ENCODE measurements at regions not wholly inside any gene's neighbourhood (a gene's known extent, or its start where the extent isn't known, plus 50 kb on each side); places are given as distances from the start of the nearest gene placed in this dataset.
A peak's percentile ranks its signal among the peaks of the same experiment; 100 is the strongest.
"Not testable (repeated sequence)": the region's sequence is repeated elsewhere in the genome, so short reads cannot be mapped to it uniquely, and the experiment has no call there.

DNA sequence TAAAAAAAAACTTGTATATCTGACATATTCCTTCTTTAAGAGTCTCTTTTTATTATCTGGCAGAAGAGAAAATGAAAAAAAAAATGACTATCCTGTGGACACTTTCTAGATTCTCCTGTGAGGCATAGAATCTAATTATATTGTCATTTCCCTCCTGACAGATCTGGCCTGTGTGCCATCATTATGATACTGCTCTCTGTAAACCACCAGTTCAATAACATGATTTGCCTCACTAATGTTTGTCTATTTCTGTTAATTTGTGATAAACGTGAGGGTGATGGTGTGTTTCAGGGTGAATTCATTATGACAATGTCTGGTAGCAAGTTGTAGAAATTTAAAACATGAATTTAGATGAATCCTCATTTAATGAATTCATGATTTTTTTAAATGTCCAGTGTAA is 844.5 kb upstream of the ADGRB3 start:
- no peak for DNase-seq (ENCODE audit: low spot score)
- no peak for FAIRE-seq

DNA sequence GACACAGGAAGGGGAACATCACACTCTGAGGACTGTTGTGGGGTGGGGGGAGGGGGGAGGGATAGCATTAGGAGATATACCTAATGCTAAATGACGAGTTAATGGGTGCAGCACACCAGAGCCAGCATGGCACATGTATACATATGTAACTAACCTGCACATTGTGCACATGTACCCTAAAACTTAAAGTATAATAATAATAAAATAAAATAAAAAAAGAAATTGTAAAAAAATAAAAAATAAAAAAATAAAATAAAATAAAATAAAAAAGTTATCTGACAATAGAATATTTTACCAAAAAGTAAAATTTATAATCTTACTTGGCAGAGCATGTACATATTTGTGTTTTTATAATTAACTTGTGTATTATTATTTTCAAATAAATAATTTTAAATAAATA is 848.0 kb upstream of the ADGRB3 start:
- peak; percentile 64 for FAIRE-seq
- DNase-seq (ENCODE audit: low spot score) = not testable (repeated sequence)

- FAIRE-seq (no peak), DNase-seq (ENCODE audit: low spot score) (no peak)
Measured at GRCh38 chr6:67779876-67780275, 855.2 kb upstream of the ADGRB3 start.

DNA sequence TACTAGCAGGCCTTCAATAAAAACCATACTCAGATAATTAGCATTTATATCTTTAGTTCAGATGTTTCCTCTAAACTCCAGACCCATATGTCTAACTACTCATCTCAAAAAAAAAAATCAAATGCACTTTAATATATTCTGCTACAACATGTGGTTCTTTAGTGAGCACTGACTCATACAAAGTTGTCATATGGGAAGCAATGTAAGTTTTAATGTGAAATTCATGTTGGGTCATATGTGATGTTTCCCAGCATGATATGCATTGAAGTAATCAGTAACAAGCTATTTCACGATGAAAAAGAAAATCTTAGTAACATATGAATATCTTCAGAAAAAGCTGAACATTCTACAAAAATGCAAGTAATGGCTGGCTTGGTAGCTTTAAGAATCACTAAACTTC is 859.7 kb upstream of the ADGRB3 start:
- no peak for DNase-seq (ENCODE audit: low spot score)
- no peak for FAIRE-seq

DNA sequence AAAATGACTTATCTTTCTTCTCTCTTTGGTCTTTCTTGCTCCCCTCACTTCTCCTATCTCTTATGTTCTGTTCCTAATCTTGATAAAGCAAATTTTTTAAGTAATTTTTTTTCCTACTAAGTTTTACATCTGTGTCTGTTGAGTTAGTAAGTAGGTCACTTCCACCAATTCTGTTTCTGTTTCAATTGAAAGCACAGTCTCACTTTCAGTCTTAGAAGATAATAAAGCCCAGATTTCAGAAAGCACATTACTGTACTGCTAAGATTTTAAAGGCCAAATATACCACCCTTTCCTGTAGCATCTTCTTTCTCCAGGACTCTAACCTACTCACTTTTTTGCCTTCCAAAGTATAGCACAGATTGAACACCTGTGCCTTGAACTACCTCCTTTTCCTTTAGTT is 866.1 kb upstream of the ADGRB3 start:
- DNase-seq (ENCODE audit: low spot score) = no peak
- no peak for FAIRE-seq

GRCh38 chr6:67767046-67767822 is 867.8 kb upstream of the ADGRB3 start:
- not testable (repeated sequence) for DNase-seq (ENCODE audit: low spot score); FAIRE-seq

DNA sequence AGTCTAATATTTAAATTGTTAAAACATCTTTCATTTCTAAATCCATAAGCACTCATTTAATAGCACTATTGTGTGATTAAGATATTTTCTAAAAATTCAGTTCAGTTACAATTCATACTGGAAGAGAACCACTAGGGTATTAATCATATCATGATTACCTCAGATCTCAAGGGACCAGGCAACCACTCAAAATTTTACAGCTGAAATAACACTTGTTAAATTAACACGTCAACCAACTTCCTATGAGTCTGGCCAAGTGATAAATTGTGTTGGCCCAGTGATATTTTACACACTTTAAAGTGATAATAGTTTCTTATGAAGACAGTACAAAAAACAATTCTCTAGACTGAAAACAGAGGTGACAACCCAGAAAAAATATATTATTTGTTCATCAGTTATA is 869.0 kb upstream of the ADGRB3 start:
- no peak for DNase-seq (ENCODE audit: low spot score)
- no peak for FAIRE-seq

DNA sequence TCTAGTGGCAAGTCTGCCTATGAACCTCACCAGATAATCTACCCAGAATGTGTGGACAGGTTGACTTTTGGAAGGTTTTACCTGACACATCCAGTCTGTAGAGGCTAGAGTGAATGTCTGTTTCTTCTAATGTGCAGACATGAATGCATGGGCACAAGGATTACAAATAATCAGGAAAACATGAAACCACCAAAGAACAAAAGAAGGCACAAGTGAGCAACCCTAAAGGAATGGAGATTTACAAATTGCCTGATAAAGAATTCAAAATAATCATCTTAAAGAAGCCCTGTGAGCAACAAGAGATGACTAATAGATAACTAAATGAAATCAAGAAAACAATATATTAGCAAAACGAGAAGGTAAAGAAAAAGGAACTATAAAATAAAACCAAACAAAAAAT is 876.1 kb upstream of the ADGRB3 start:
- no peak for FAIRE-seq
- no peak for DNase-seq (ENCODE audit: low spot score)

GRCh38 chr6:67757465-67758033 is 877.5 kb upstream of the ADGRB3 start:
- no peak for FAIRE-seq
- DNase-seq (ENCODE audit: low spot score) = no peak

GRCh38 chr6:67748521-67748920 is 886.6 kb upstream of the ADGRB3 start:
- FAIRE-seq (no peak), DNase-seq (ENCODE audit: low spot score) (no peak)

GRCh38 chr6:67736816-67737215 is 898.3 kb upstream of the ADGRB3 start:
- peak; percentile 29 for DNase-seq (ENCODE audit: low spot score)
- FAIRE-seq = peak; percentile 71

GRCh38 chr6:67736161-67736560 is 898.9 kb upstream of the ADGRB3 start:
- FAIRE-seq = no peak

GRCh38 chr6:67735623-67736022 is 899.5 kb upstream of the ADGRB3 start:
- DNase-seq (ENCODE audit: low spot score) (no peak), FAIRE-seq (no peak)

More at GRCh38 chr6:67736161-67736560, 898.9 kb upstream of the ADGRB3 start:
- no peak for DNase-seq (ENCODE audit: low spot score)

DNA sequence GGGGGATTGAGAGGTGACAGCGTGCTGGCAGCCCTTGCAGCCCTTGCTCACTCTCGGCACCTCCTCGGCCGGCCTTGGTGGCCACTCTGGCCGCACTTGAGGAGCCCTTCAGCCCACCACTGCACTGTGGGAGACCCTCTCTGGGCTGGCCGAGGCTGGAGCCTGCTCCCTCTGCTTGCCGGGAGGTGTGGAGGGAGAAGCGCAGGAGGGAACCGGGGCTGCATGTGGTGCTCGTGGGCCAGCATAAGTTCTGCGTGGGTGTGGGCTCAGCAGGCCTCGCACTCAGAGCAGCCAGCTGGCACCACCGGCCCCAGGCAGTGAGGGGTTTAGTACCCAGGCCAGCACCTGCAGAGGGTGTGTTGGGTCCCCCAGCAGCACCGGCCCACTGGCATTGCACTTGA is 912.2 kb upstream of the ADGRB3 start:
- no peak for DNase-seq (ENCODE audit: low spot score)
- no peak for FAIRE-seq

- no peak for FAIRE-seq
- DNase-seq (ENCODE audit: low spot score) = no peak
Measured at GRCh38 chr6:67717281-67717680, 917.8 kb upstream of the ADGRB3 start.

- DNase-seq (ENCODE audit: low spot score) = no peak
- FAIRE-seq = no peak
Measured at GRCh38 chr6:67706388-67706787, 928.7 kb upstream of the ADGRB3 start.

DNA sequence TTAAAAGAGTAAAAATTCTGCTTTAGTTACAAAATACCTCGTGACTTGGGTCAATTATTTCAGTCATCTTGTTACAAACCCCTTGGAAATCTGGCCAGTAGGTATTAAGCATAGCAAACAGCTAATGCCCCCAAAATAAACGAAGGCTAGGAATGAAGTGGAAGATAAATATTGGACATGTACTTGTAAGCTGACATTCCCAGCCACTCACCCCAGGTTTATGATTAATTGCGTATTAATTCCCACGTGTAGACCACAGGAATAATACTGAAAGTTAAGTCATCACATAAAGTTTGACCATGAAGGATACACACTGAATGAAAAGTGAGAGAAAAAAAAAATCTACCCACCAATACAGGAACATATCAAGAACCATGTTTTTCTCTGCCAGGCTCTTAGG is 936.5 kb upstream of the ADGRB3 start:
- DNase-seq (ENCODE audit: low spot score) = no peak
- no peak for FAIRE-seq

DNA sequence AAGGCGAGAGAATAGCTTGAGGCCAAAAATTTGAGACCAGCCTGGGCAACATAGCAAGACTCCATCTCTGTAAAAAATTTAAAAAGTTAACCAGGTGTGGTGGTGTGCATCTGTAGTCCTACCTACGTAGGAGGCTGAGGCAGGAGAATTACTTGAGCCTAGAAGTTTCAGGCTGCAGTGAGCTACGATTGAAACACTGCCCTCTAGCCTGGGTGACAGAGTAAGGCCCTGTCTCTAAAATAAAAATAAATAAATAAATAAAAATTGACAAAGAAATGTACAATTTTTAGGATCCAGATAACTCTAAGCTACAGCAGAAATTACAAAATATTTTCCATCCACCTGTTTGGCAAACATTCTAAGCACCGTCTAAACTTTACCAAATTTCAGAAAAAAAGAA is 941.0 kb upstream of the ADGRB3 start:
- DNase-seq (ENCODE audit: low spot score) (no peak), FAIRE-seq (no peak)

GRCh38 chr6:67689329-67689728 is 945.8 kb upstream of the ADGRB3 start:
- DNase-seq (ENCODE audit: low spot score) = no peak
- no peak for FAIRE-seq

- FAIRE-seq (no peak), DNase-seq (ENCODE audit: low spot score) (no peak)
Measured at GRCh38 chr6:67687396-67687795, 947.7 kb upstream of the ADGRB3 start.

- DNase-seq (ENCODE audit: low spot score) = not testable (repeated sequence)
- FAIRE-seq = peak; percentile 45
Measured at GRCh38 chr6:67686225-67686624, 948.9 kb upstream of the ADGRB3 start.

DNA sequence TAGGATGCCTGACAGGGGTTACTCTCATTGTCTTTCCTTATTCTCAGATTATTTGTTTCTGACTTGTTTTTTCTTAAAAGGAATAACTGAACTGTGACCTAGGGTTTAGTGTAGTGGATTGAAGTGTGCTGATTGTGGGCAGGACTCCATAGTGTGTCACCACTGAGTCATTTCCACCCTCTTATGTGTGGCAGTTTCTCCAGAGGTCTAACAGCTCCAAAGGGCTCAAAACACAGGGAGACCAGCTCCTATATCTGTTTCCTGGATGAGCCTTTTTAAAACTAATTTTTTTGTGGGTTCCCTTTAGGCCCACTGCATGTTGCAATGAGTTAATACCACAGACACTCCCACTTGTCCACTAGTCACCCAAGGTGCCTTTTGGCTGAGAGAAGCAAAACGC is 951.1 kb upstream of the ADGRB3 start:
- DNase-seq (ENCODE audit: low spot score) (peak; percentile 89), FAIRE-seq (peak; percentile 94)

DNA sequence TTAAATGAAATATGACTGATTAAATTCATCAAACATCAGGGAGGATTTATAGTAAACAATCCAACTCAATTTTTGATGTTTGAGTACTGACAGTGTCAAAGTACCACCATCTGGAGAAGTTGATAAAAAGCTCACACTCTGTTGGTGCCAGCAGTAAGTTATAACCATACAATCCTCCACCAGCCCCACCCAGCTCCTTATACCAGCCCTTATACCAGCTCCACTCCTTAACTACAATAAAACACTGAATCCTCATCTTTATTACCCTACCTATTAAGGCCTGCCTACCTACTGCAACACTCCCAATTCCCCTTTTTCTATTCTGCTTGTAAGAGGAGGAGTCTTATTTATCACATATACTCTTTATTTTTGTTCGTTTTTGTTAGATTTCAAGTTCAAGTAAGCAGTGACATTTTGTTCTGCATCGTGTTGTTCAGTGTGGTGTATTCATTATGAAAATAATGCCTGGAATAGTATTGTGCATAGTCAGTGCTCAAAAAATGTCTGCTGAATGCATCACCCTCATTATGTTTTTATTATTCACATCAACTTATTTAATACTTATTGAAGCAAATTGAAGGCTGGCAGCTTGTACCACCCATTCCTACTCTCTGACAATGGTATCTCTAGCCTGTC is 954.7 kb upstream of the ADGRB3 start:
- no peak for FAIRE-seq
- DNase-seq (ENCODE audit: low spot score) = no peak
